Stimulated activated memory B cell treated with anti-CD40 and anti-IgM and Interleukin-4, amounts not matched to agents 10 μg/mL and 1 μg/mL and 100 μg/mL, for 72 hours (primary cell): ENCODE measurements at regions not wholly inside any gene's neighbourhood (a gene's known extent, or its start where the extent isn't known, plus 50 kb on each side); places are given as distances from the start of the nearest gene placed in this dataset.

ENCODE experiments used
- ATAC-seq: fragments of 150-1000 bp; cut with Tn5 transposase; 2 replicates; pipeline ENCODE4 v1.10.0; 2021
- H3K27ac Mint-ChIP-seq: one replicate; pipeline ENCODE4 v1.8.0; 2022; ENCODE audit warnings: mild to moderate bottlenecking, mixed read lengths
- H3K27me3 Mint-ChIP-seq: one replicate; pipeline ENCODE4 v1.8.0; 2022; ENCODE audit warnings: mixed read lengths
- H3K36me3 Mint-ChIP-seq: one replicate; pipeline ENCODE4 v1.8.0; 2022; ENCODE audit warnings: mixed read lengths
- H3K4me1 Mint-ChIP-seq: one replicate; pipeline ENCODE4 v1.8.0; 2022; ENCODE audit warnings: mixed read lengths
- H3K4me3 Mint-ChIP-seq: one replicate; pipeline ENCODE4 v1.8.0; 2022; ENCODE audit warnings: mild to moderate bottlenecking, moderate library complexity, mixed read lengths
- H3K9me3 Mint-ChIP-seq: one replicate; pipeline ENCODE4 v1.8.0; 2022; ENCODE audit warnings: mixed read lengths

DNA sequence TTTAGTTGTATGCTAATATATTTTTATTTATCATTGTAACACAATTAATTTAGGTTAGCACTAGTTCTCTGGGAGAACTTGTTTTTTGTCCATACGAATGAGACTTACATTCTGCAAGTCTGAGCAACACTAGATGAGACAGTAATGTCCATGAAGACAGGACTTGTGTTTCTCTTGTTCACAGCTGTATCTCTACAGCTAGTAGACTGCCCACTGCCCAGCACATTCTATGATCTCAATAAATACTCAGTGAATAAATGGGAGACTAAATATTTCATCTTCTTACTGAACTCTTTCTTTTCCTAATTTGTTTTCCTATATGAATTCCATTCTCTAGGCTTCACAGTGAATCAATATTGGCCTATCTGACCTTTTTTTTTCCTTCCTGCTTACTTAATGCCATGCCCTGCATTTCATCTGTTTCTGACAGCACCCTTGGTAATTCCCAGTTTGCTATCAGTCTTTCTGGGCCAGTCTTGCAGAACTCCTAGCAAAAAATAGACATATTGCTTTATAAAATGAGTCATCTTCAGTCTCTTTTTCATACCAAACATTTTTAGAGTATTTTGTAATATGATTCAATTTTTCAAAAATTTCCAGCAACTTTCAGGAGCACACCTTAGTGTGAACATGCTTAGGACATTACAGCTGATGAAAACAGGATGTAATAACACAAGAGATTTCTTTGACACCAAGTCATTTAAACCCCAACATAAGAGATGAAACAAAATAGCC lies 185.5 kb upstream of the ATP2B1 start:
- no peak overlapping the region for H3K4me3 Mint-ChIP-seq
- no peaks in the 10 kb centered on the region for H3K27me3 Mint-ChIP-seq
- H3K36me3 Mint-ChIP-seq = peaks cover 7% of the 10 kb centered on the region
- no peak for ATAC-seq
- peak overlapping the region; percentile 59 for H3K27ac Mint-ChIP-seq
- H3K9me3 Mint-ChIP-seq = peaks cover 7% of the 10 kb centered on the region
- H3K4me1 Mint-ChIP-seq = peaks cover 26% of the 10 kb centered on the region

DNA sequence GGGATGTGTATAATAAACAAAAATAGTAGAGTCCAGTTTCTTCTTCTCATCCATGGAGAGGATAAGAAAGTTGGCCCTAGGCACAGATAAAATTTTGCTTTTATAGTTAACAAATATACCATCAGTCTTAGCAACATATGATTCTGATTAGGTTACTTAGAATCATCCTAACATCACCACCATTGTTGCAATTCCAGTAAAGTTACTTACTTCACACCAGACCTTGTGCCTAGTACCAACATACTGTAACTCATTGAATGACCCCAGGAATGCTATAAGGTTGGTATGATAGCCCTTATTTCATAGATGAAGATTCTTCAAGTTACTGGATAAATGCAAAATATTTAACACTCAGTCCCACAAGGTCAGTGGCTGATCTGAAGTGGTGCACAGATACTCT lies 183.8 kb upstream of the ATP2B1 start:
- H3K4me3 Mint-ChIP-seq = no peak overlapping the region
- H3K36me3 Mint-ChIP-seq = peaks cover 7% of the 10 kb centered on the region
- ATAC-seq = no peak

DNA sequence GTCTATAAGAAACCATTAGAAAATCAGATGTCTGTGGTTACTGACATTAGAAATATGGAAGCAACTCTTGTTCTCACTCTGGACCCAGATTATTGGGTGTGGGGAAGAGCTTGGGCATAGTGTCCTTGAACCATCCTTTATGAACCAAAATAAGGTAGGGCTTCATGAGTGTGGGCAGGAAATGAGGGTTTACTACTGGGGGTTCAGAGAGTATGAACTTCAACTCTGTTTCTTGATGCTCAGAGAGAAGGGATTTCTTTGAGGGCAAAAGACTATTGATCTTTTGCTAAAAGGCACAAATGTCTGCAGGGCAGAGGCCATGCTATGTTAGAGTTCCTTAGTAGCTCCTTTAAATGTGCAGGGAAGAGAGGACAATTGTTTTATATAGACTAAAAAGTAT lies 183.3 kb upstream of the ATP2B1 start:
- no peaks in the 10 kb centered on the region for H3K27me3 Mint-ChIP-seq
- peaks cover 7% of the 10 kb centered on the region for H3K9me3 Mint-ChIP-seq
- peaks cover 26% of the 10 kb centered on the region for H3K4me1 Mint-ChIP-seq
- peaks cover 7% of the 10 kb centered on the region for H3K36me3 Mint-ChIP-seq
- no peak overlapping the region for H3K4me3 Mint-ChIP-seq
- H3K27ac Mint-ChIP-seq = peak overlapping the region; percentile 28
- no peak for ATAC-seq

More for the DNA sequence above, 183.8 kb upstream of the ATP2B1 start:
- H3K27me3 Mint-ChIP-seq = no peaks in the 10 kb centered on the region
- peaks cover 7% of the 10 kb centered on the region for H3K9me3 Mint-ChIP-seq
- H3K27ac Mint-ChIP-seq = no peak overlapping the region
- H3K4me1 Mint-ChIP-seq = peaks cover 26% of the 10 kb centered on the region

DNA sequence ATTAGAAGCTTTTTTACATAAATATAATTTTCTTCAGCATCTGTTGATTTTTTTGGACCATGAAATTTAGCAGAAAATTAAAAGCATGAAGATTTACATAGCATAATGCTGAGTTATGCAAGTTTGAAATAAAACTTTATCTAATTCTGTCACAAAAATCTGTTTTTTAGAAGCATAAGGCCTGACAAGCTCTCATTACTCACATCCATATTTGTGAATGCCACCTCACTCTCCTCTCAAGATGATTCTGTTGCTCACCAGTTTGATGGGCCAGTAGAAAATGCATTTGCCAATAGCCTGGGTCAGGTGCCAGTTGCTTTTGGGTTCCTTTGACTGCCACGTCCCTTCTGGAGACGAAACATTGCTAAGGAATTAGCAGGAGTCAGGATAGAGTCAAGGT lies 181.5 kb upstream of the ATP2B1 start:
- Mint-ChIP-seq H3K27me3 (no peaks in the 10 kb centered on the region), H3K4me3 (no peak overlapping the region), H3K4me1 (peaks cover 20% of the 10 kb centered on the region), H3K9me3 (peaks cover 4% of the 10 kb centered on the region), H3K36me3 (peaks cover 7% of the 10 kb centered on the region), H3K27ac (peak overlapping the region; percentile 4)
- no peak for ATAC-seq

DNA sequence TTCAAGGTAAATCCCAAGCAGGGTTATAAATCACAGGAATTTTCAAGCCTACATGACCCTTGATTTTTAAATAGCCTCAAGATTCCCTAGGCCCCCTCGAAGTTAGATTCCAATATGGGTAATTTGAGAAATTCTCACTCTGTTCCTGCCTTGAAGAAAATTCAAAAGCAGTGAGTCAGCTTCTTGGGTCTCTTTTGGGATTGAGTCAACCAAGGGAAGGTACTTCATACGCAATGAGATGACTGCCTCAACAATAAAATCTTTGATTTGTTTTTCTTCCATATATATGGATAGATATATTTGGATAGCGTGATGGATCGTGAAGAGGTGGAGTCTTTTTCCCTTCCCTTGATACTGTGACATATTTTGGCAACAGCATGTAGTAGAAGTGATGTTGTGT lies 180.4 kb upstream of the ATP2B1 start:
- no peak overlapping the region for H3K4me3 Mint-ChIP-seq
- H3K4me1 Mint-ChIP-seq = peaks cover 16% of the 10 kb centered on the region
- H3K27ac Mint-ChIP-seq = no peak overlapping the region
- peaks cover 4% of the 10 kb centered on the region for H3K9me3 Mint-ChIP-seq
- ATAC-seq = no peak
- H3K36me3 Mint-ChIP-seq = peaks cover 7% of the 10 kb centered on the region
- H3K27me3 Mint-ChIP-seq = no peaks in the 10 kb centered on the region

DNA sequence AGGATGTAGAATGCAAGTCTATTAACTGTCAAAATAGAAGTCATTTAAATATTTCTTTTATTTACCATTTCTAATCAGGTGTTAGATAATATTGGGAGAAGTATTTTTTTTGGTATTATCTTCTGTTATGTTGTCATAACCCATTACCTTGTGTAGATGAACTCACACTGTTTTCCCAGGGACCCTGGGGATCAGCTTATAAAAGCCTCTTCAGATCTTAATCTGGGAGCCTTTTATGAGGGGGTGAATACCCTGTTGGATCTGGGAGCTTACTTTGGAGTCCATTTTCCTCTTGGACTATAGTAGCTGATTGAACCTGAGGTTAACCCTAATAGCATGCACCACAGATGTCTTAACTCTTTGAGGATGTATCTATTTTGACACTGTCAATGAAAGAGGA lies 176.3 kb upstream of the ATP2B1 start:
- no peaks in the 10 kb centered on the region for H3K36me3 Mint-ChIP-seq
- H3K4me3 Mint-ChIP-seq = no peak overlapping the region
- ATAC-seq = no peak
- peaks cover 34% of the 10 kb centered on the region for H3K4me1 Mint-ChIP-seq
- no peaks in the 10 kb centered on the region for H3K27me3 Mint-ChIP-seq
- H3K27ac Mint-ChIP-seq = peak overlapping the region; percentile 90
- no peaks in the 10 kb centered on the region for H3K9me3 Mint-ChIP-seq

DNA sequence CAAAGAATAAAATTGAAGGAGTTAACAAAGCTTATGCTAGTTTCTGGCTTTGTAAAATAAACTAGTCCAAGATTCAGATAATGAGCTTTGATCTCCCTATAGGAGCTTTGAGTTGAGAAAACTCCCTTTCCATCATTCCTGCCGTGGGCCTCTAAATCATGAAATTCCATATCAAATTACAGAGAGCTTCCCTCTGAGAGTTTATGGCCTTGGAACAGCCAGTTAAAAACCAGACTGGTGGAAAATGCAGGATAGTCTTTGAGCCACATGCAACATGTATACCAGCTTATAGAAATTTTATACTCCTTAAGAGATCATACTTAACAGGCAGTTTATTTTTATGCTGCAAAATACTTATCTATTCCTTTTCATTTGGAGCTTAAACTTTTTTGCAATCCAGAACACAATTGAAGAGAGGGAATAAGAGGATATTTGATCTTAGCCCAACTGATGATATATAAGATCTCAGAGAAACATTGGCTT lies 175.8 kb upstream of the ATP2B1 start:
- ATAC-seq = no peak
- Mint-ChIP-seq H3K27me3 (no peaks in the 10 kb centered on the region), H3K4me3 (no peak overlapping the region), H3K9me3 (no peaks in the 10 kb centered on the region), H3K4me1 (peaks cover 34% of the 10 kb centered on the region), H3K36me3 (no peaks in the 10 kb centered on the region), H3K27ac (peak overlapping the region; percentile 90)

DNA sequence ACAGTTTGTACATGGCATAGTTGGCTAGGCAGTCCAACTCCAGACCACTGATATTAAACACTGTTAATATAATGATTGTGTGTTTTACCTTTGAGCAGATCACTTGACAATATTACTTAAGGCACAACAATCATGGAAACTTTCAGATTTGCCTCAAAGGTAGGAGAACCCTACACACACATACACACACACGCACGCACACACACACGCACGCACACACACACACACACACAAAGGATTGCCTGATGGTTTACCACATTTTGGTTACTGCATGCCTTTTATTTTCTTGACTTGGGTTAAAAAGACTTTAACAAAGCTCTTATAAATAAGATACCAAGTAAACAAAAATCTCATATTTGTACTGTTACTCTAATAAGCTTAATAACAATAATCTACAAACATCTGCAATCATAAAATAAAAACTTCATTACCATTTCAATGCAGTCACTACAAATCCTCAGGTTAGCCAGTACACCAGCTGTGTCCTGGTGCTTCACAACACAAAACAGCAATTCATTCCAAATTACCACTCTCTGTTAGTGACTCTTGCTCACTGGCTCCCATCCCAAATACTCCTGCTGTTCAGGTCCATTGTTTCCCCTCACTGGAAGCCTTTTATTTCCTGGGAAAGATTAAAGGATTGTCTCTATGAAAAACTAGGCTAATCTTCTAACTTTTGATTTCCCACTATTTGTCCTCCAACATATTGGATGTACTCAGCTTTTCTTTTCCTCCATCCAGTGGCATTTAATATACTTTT lies 175.2 kb upstream of the ATP2B1 start:
- Mint-ChIP-seq H3K27me3 (no peaks in the 10 kb centered on the region), H3K9me3 (no peaks in the 10 kb centered on the region), H3K36me3 (no peaks in the 10 kb centered on the region), H3K4me3 (no peak overlapping the region), H3K4me1 (peaks cover 40% of the 10 kb centered on the region), H3K27ac (peak overlapping the region; percentile 90)
- ATAC-seq = no peak

DNA sequence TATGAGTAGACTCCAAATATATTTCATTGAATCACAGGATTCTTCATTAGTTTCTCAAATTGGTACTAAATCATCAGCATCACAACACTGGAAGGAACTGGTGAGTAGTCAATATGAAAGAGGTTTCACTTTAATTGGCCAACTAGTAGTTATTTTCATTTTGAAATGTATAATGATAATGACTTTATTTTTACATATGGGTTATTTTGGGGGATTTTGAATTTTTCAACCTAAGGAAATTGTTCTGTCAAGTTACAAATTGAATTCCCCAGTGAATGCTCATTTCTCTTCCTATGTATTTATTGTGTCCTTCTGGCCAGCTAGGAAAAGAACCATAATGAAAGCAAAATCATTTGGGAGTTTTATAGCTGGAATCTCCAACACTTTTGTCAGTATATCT lies 174.2 kb upstream of the ATP2B1 start:
- no peaks in the 10 kb centered on the region for H3K9me3 Mint-ChIP-seq
- H3K4me3 Mint-ChIP-seq = no peak overlapping the region
- no peak for ATAC-seq
- H3K27ac Mint-ChIP-seq = peak overlapping the region; percentile 90
- H3K36me3 Mint-ChIP-seq = no peaks in the 10 kb centered on the region
- H3K27me3 Mint-ChIP-seq = no peaks in the 10 kb centered on the region
- peaks cover 49% of the 10 kb centered on the region for H3K4me1 Mint-ChIP-seq

DNA sequence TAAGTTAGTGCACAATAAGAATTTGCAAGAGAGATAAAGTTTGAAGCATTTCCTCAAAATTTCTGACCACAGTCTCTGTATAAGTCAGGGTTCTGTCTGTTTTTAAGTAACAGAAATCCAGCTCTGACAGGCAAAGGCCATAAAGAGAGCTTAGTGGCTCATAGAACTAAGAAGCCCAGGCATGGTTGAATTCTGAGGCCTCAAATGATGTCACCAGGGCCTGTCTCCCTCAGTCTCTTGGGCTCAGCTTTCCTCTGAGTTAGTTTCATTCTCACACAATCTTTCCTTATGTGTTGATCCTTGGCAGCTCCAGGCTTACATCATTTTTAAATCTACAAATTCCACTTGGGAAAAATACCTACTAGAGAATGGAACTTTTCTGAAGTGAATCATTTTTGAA lies 173.4 kb upstream of the ATP2B1 start:
- H3K27ac Mint-ChIP-seq = peak overlapping the region; percentile 90
- H3K27me3 Mint-ChIP-seq = no peaks in the 10 kb centered on the region
- H3K4me1 Mint-ChIP-seq = peaks cover 49% of the 10 kb centered on the region
- peak overlapping the region; percentile 7 for H3K4me3 Mint-ChIP-seq
- peak; percentile 84 for ATAC-seq
- no peaks in the 10 kb centered on the region for H3K9me3 Mint-ChIP-seq
- H3K36me3 Mint-ChIP-seq = no peaks in the 10 kb centered on the region

DNA sequence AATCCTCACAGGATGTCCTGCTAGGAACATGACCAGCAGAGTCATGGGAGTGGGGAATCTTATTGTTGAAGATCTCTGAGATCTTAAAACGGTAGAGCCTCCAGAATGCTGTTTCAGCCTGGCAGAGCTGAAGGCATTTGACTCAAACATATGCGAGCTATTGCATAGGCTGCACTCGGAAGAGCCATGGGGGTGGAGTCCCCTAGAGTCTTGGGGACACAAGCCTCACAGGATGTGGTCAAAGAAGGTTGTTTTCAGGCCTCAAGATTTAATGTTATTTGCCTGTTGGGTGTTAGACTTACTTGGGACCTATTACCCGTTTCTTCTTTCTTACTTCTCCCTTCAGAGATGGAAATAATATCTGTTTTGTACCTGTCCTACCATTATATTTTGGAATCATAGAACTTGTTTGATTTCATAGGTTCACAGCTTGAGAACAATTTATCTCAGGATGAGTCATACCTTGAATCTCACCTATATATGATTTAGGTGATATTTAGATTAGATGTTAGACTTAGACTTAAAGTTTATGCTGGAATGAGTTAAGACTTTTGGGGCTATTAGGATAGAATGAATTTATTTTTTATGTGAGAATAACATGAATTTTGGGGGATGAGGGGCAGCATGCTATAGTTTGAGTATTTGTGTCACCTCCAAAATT lies 172.2 kb upstream of the ATP2B1 start:
- no peaks in the 10 kb centered on the region for H3K9me3 Mint-ChIP-seq
- peak; percentile 98 for ATAC-seq
- H3K27me3 Mint-ChIP-seq = no peaks in the 10 kb centered on the region
- peak overlapping the region; percentile 73 for H3K4me3 Mint-ChIP-seq
- peaks cover 49% of the 10 kb centered on the region for H3K4me1 Mint-ChIP-seq
- H3K36me3 Mint-ChIP-seq = no peaks in the 10 kb centered on the region
- H3K27ac Mint-ChIP-seq = peak overlapping the region; percentile 90

DNA sequence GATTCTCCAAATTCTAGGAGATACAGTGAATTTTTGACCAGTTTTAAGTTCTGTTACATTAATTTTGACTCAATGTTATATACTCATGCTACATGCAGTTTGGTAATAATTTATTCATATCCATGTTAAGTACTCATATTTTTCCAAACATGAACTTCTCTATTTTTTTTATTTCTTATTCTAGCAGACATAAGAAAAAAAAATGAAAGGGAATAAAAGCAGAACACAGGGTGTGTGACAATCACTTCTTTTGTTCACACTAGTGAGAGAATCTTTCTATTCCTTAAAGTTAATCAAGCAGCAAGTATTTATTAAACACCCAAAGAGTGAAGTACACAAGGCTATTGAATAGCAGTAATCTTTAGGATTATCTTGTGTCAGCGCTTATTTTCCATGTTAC lies 171.1 kb upstream of the ATP2B1 start:
- H3K36me3 Mint-ChIP-seq = no peaks in the 10 kb centered on the region
- H3K4me3 Mint-ChIP-seq = no peak overlapping the region
- H3K4me1 Mint-ChIP-seq = peaks cover 50% of the 10 kb centered on the region
- H3K27ac Mint-ChIP-seq = peak overlapping the region; percentile 90
- ATAC-seq = no peak
- H3K27me3 Mint-ChIP-seq = no peaks in the 10 kb centered on the region
- H3K9me3 Mint-ChIP-seq = no peaks in the 10 kb centered on the region

DNA sequence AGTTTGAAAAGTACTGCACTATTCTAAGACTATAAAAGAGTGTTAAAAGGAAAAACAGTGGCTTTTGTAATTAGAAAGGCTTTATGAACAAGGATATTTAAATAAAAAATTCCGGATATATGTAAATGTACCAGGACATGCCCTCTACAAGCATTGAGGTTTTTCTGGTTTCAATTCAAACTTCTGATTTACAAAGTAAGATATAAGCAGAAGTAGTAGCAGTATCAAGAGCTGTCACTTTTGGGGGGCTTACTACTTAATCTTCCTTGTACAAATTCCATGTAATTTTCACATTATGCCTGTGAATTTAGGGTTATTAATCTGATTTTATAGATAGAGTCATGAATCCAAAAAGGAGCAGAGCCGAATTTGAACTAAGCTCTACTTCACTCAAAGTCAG lies 170.3 kb upstream of the ATP2B1 start:
- no peaks in the 10 kb centered on the region for H3K36me3 Mint-ChIP-seq
- H3K27me3 Mint-ChIP-seq = no peaks in the 10 kb centered on the region
- H3K4me3 Mint-ChIP-seq = peak overlapping the region; percentile 29
- no peak for ATAC-seq
- peak overlapping the region; percentile 90 for H3K27ac Mint-ChIP-seq
- H3K4me1 Mint-ChIP-seq = peaks cover 54% of the 10 kb centered on the region
- H3K9me3 Mint-ChIP-seq = no peaks in the 10 kb centered on the region

DNA sequence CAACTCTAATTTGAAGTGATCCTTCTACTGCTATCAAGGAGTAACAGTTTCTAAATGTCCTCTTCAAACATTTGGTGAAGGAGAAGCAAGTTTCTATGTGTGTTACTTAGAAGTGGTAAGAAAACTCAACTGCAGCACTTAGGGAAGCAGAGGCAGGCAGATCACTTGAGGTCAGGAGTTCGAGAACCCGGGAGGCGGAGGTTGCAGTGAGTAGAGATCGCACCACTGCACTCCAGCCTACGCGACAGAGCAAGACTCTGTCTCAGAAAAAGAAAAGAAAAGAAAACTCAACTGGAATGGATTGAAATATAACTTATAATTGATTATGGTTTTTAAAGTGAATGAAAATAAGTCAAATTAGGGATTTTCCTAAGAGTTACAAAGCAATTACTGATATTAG lies 169.7 kb upstream of the ATP2B1 start:
- Mint-ChIP-seq H3K27me3 (no peaks in the 10 kb centered on the region), H3K27ac (peak overlapping the region; percentile 90), H3K36me3 (no peaks in the 10 kb centered on the region), H3K9me3 (no peaks in the 10 kb centered on the region), H3K4me3 (peak overlapping the region; percentile 68), H3K4me1 (peaks cover 52% of the 10 kb centered on the region)
- no peak for ATAC-seq

DNA sequence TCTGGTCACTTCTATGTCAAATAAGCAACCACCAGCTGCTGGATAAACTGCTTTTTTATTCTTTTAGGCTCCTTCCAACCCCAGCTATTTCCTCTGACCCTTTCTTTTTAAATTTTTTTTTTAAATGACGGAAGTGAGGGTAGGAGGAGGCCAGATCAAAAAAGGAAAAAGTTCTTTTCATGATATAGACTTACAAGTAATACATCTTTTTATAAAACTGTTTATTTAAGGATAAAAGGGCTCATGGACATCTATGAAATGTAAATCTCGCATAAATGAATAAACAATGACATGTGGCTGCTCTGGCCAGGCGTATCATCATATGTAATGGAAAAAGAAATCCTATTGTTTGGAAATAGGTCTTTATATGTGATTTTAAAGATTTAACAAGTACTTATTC lies 169.0 kb upstream of the ATP2B1 start:
- Mint-ChIP-seq H3K9me3 (no peaks in the 10 kb centered on the region), H3K27ac (peak overlapping the region; percentile 90), H3K4me1 (peaks cover 52% of the 10 kb centered on the region), H3K36me3 (no peaks in the 10 kb centered on the region), H3K27me3 (no peaks in the 10 kb centered on the region), H3K4me3 (no peak overlapping the region)
- no peak for ATAC-seq
